WTC11 (cell line): ENCODE measurements at regions not wholly inside any gene's neighbourhood (a gene's known extent, or its start where the extent isn't known, plus 50 kb on each side); places are given as distances from the start of the nearest gene placed in this dataset.

Experiments used
- FOXJ3 ChIP-seq: sonication (generic); formaldehyde crosslinking; IDR thresholded peaks from 2 replicates; pipeline ENCODE4 v1.9.0; 2021; ENCODE audit warnings: missing genetic modification reagents, mild to moderate bottlenecking, borderline replicate concordance
- GRHL2 ChIP-seq: fragments of 250-450 bp; sonication (Bioruptor Pico); IDR thresholded peaks from 2 replicates; pipeline ENCODE4 v1.8.0; 2022; ENCODE audit warnings: mild to moderate bottlenecking, moderate library complexity; ENCODE audit not compliant: insufficient replicate concordance, severe bottlenecking
- NR3C1 ChIP-seq: sonication (generic); formaldehyde crosslinking; conservative IDR thresholded peaks from 2 replicates; pipeline ENCODE4 v1.8.1; 2023; ENCODE audit warnings: low read depth, mild to moderate bottlenecking, missing genetic modification reagents
- RELA ChIP-seq: sonication (generic); formaldehyde crosslinking; IDR thresholded peaks from 2 replicates; pipeline ENCODE4 v1.8.1; 2022; ENCODE audit warnings: missing genetic modification reagents, mild to moderate bottlenecking, borderline replicate concordance
- TF ChIP-seq, protein P1 (sequence below): fragments of 200-600 bp; IDR thresholded peaks from 2 replicates; pipeline ENCODE4 v1.8.0; 2022; ENCODE audit warnings: antibody characterized with exemption
- TF ChIP-seq, protein P2 (sequence below): sonication (generic); formaldehyde crosslinking; IDR thresholded peaks from 2 replicates; pipeline ENCODE4 v1.8.1; 2022; ENCODE audit warnings: low read depth, mild to moderate bottlenecking, moderate library complexity, missing genetic modification reagents, borderline replicate concordance
- TF ChIP-seq, protein P3 (sequence below): sonication (generic); formaldehyde crosslinking; IDR thresholded peaks from 2 replicates; pipeline ENCODE4 v1.8.1; 2023; ENCODE audit warnings: mild to moderate bottlenecking, missing genetic modification reagents, borderline replicate concordance
- TF ChIP-seq, protein P4 (sequence below): sonication (generic); formaldehyde crosslinking; IDR thresholded peaks from 2 replicates; pipeline ENCODE4 v1.8.1; 2022; ENCODE audit warnings: low read depth, missing genetic modification reagents, borderline replicate concordance
- TF ChIP-seq, protein P5 (sequence below): sonication (generic); formaldehyde crosslinking; IDR thresholded peaks from 2 replicates; pipeline ENCODE4 v1.8.1; 2023; ENCODE audit warnings: mild to moderate bottlenecking, missing genetic modification reagents, moderate library complexity
- TF ChIP-seq, protein P6 (sequence below): sonication (generic); formaldehyde crosslinking; IDR thresholded peaks from 2 replicates; pipeline ENCODE4 v1.8.0; 2022; ENCODE audit warnings: mild to moderate bottlenecking, missing genetic modification reagents

DNA sequence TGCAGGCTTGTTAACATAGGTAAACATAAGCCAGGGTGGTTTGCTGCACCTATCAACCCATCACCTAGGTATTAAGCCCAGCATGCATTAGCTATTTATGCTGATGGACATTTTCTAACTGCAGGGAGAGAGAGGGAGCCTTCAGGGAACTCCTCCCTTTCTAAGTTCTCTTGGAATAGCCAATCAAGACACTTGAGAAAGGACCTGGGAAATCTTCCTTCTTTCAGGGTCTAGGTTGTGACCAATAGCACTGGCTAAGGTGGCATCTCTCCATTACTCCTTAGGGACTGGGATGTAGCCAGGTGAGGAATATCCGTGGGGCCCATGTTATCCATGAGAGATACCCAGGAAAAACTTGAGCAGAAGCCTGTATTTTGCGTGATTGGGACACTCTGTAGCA lies 849.6 kb upstream of the MAP3K7 start:
- TF ChIP-seq, protein P1, sequence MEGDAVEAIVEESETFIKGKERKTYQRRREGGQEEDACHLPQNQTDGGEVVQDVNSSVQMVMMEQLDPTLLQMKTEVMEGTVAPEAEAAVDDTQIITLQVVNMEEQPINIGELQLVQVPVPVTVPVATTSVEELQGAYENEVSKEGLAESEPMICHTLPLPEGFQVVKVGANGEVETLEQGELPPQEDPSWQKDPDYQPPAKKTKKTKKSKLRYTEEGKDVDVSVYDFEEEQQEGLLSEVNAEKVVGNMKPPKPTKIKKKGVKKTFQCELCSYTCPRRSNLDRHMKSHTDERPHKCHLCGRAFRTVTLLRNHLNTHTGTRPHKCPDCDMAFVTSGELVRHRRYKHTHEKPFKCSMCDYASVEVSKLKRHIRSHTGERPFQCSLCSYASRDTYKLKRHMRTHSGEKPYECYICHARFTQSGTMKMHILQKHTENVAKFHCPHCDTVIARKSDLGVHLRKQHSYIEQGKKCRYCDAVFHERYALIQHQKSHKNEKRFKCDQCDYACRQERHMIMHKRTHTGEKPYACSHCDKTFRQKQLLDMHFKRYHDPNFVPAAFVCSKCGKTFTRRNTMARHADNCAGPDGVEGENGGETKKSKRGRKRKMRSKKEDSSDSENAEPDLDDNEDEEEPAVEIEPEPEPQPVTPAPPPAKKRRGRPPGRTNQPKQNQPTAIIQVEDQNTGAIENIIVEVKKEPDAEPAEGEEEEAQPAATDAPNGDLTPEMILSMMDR: no peak
- no peak for TF ChIP-seq GRHL2 (CRISPR knock-in tag)
- TF ChIP-seq, protein P2, sequence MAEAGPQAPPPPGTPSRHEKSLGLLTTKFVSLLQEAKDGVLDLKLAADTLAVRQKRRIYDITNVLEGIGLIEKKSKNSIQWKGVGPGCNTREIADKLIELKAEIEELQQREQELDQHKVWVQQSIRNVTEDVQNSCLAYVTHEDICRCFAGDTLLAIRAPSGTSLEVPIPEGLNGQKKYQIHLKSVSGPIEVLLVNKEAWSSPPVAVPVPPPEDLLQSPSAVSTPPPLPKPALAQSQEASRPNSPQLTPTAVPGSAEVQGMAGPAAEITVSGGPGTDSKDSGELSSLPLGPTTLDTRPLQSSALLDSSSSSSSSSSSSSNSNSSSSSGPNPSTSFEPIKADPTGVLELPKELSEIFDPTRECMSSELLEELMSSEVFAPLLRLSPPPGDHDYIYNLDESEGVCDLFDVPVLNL: no peak
- TF ChIP-seq, protein P3, sequence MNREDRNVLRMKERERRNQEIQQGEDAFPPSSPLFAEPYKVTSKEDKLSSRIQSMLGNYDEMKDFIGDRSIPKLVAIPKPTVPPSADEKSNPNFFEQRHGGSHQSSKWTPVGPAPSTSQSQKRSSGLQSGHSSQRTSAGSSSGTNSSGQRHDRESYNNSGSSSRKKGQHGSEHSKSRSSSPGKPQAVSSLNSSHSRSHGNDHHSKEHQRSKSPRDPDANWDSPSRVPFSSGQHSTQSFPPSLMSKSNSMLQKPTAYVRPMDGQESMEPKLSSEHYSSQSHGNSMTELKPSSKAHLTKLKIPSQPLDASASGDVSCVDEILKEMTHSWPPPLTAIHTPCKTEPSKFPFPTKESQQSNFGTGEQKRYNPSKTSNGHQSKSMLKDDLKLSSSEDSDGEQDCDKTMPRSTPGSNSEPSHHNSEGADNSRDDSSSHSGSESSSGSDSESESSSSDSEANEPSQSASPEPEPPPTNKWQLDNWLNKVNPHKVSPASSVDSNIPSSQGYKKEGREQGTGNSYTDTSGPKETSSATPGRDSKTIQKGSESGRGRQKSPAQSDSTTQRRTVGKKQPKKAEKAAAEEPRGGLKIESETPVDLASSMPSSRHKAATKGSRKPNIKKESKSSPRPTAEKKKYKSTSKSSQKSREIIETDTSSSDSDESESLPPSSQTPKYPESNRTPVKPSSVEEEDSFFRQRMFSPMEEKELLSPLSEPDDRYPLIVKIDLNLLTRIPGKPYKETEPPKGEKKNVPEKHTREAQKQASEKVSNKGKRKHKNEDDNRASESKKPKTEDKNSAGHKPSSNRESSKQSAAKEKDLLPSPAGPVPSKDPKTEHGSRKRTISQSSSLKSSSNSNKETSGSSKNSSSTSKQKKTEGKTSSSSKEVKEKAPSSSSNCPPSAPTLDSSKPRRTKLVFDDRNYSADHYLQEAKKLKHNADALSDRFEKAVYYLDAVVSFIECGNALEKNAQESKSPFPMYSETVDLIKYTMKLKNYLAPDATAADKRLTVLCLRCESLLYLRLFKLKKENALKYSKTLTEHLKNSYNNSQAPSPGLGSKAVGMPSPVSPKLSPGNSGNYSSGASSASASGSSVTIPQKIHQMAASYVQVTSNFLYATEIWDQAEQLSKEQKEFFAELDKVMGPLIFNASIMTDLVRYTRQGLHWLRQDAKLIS (CRISPR knock-in tag): no peak
- TF ChIP-seq, protein P4, sequence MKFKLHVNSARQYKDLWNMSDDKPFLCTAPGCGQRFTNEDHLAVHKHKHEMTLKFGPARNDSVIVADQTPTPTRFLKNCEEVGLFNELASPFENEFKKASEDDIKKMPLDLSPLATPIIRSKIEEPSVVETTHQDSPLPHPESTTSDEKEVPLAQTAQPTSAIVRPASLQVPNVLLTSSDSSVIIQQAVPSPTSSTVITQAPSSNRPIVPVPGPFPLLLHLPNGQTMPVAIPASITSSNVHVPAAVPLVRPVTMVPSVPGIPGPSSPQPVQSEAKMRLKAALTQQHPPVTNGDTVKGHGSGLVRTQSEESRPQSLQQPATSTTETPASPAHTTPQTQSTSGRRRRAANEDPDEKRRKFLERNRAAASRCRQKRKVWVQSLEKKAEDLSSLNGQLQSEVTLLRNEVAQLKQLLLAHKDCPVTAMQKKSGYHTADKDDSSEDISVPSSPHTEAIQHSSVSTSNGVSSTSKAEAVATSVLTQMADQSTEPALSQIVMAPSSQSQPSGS (CRISPR knock-in tag): no peak
- TF ChIP-seq, protein P5, sequence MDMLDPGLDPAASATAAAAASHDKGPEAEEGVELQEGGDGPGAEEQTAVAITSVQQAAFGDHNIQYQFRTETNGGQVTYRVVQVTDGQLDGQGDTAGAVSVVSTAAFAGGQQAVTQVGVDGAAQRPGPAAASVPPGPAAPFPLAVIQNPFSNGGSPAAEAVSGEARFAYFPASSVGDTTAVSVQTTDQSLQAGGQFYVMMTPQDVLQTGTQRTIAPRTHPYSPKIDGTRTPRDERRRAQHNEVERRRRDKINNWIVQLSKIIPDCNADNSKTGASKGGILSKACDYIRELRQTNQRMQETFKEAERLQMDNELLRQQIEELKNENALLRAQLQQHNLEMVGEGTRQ (CRISPR knock-in tag): no peak
- no peak for TF ChIP-seq FOXJ3
- no peak for TF ChIP-seq NR3C1 (CRISPR knock-in tag)
- TF ChIP-seq RELA (CRISPR knock-in tag): no peak
- TF ChIP-seq, protein P6, sequence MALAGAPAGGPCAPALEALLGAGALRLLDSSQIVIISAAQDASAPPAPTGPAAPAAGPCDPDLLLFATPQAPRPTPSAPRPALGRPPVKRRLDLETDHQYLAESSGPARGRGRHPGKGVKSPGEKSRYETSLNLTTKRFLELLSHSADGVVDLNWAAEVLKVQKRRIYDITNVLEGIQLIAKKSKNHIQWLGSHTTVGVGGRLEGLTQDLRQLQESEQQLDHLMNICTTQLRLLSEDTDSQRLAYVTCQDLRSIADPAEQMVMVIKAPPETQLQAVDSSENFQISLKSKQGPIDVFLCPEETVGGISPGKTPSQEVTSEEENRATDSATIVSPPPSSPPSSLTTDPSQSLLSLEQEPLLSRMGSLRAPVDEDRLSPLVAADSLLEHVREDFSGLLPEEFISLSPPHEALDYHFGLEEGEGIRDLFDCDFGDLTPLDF (CRISPR knock-in tag): no peak
